Nephron (organoid): ENCODE measurements at regions not wholly inside any gene's neighbourhood (a gene's known extent, or its start where the extent isn't known, plus 50 kb on each side); places are given as distances from the start of the nearest gene placed in this dataset.

Experiments used
- H3K27ac Mint-ChIP-seq, 3 experiments: 2 replicates each; pipeline ENCODE4 v1.8.0; 2020; ENCODE audit warnings: mixed read lengths in 3 of 3, mild to moderate bottlenecking in 2 of 3, moderate library complexity in 1 of 3
- H3K27me3 Mint-ChIP-seq: 2 replicates; pipeline ENCODE4 v1.8.0; 2021; ENCODE audit warnings: low read depth, mild to moderate bottlenecking, moderate library complexity, mixed read lengths
- H3K36me3 Mint-ChIP-seq: 2 replicates; pipeline ENCODE4 v1.8.0; 2020; ENCODE audit warnings: low read depth, mixed read lengths
- H3K4me1 Mint-ChIP-seq: 2 replicates; pipeline ENCODE4 v1.8.0; 2020; ENCODE audit warnings: mixed read lengths
- H3K4me3 Mint-ChIP-seq, 3 experiments: 2 replicates each; pipeline ENCODE4 v1.8.0; 2020; ENCODE audit warnings: mild to moderate bottlenecking in 3 of 3, mixed read lengths in 3 of 3, moderate library complexity in 2 of 3
- H3K9me3 Mint-ChIP-seq: 2 replicates; pipeline ENCODE4 v1.8.0; 2020; ENCODE audit warnings: mixed read lengths
- TF ChIP-seq, protein P1 (sequence below), 3 experiments: fragments of 200-600 bp; sonication (generic); IDR thresholded peaks; one replicate each; pipeline ENCODE4 v1.5.0; 2021; ENCODE audit warnings: antibody characterized with exemption in 3 of 3; ENCODE audit not compliant: unreplicated experiment in 3 of 3

DNA sequence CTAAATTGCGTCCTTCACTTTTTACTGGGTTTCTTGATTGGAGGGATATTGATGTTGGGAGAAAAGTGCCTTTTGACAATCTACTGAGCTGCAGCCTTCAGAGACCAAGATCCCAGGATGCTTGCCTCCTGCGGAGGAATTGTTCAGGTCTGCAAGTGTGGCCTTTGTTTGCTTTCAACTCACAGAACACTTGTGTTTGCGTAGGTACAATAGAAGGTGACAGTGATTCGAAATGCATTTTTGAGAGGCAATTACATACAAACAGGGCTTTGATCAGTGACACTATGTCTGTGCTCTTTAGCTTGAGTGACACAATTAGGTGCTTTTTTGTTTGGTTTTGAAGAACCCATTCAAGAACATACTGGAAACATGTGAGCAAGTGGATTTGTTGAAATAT is 600.6 kb downstream of the QKI start:
- H3K27me3 Mint-ChIP-seq: peaks cover 6% of the 10 kb centered on the region
- H3K36me3 Mint-ChIP-seq: no peaks in the 10 kb centered on the region
- TF ChIP-seq, protein P1, sequence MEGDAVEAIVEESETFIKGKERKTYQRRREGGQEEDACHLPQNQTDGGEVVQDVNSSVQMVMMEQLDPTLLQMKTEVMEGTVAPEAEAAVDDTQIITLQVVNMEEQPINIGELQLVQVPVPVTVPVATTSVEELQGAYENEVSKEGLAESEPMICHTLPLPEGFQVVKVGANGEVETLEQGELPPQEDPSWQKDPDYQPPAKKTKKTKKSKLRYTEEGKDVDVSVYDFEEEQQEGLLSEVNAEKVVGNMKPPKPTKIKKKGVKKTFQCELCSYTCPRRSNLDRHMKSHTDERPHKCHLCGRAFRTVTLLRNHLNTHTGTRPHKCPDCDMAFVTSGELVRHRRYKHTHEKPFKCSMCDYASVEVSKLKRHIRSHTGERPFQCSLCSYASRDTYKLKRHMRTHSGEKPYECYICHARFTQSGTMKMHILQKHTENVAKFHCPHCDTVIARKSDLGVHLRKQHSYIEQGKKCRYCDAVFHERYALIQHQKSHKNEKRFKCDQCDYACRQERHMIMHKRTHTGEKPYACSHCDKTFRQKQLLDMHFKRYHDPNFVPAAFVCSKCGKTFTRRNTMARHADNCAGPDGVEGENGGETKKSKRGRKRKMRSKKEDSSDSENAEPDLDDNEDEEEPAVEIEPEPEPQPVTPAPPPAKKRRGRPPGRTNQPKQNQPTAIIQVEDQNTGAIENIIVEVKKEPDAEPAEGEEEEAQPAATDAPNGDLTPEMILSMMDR (IDR thresholded peaks at IDR 0.05; ENCODE audit: unreplicated experiment in 3 of 3): no peak
- H3K27ac Mint-ChIP-seq: no peak overlapping the region
- H3K4me1 Mint-ChIP-seq: peaks cover 45% of the 10 kb centered on the region
- peaks cover 3% of the 10 kb centered on the region for H3K9me3 Mint-ChIP-seq
- H3K4me3 Mint-ChIP-seq: no peak overlapping the region

DNA sequence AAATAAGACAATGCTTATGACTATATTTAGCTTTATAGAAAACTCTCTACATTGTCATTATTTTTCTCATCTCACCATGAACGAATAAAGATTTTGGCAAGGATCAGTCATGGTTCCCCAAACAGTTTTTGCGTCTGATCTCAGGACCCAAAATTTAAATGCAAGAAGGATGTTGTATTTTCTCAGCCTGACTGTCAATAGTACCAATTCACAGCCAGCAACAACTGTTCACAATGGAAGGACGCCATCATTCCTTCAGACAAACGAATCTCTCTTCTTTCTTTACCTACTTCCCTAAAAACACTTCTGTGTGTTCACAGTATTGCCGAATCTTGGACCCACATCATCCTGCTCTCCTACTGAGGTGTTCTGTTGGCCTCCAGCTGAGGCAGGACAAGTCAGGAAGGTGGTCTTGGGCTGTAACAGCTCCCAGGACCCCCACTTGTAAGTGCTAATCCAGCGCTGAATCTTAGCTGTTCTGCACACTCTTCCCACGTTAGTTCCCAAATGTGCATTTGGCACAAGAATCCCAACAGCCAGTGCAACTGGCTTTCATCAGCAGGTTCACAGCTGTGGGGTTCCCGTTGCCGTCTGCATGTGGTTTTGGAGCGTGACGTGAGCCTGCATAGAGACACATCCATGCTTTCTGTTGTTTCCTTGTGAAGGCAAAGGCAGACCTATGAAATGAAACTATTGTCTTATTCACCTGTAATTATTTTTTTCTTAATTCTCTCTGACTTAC is 600.0 kb downstream of the QKI start:
- peak overlapping the region in 1 of 3 experiments; percentile 3 for H3K4me3 Mint-ChIP-seq
- H3K27me3 Mint-ChIP-seq: peaks cover 6% of the 10 kb centered on the region
- peaks cover 3% of the 10 kb centered on the region for H3K9me3 Mint-ChIP-seq
- H3K4me1 Mint-ChIP-seq: peaks cover 47% of the 10 kb centered on the region
- no peaks in the 10 kb centered on the region for H3K36me3 Mint-ChIP-seq
- peak overlapping the region in 1 of 3 experiments; percentile 31 for H3K27ac Mint-ChIP-seq
- TF ChIP-seq, protein P1 (IDR thresholded peaks at IDR 0.05; ENCODE audit: unreplicated experiment in 3 of 3): no peak

GRCh38 chr6:164013480-164014208 is 599.1 kb downstream of the QKI start:
- TF ChIP-seq, protein P1 (IDR thresholded peaks at IDR 0.05; ENCODE audit: unreplicated experiment in 3 of 3): no peak
- Mint-ChIP-seq H3K27me3 (peaks cover 11% of the 10 kb centered on the region), H3K9me3 (peaks cover 3% of the 10 kb centered on the region), H3K27ac (no peak overlapping the region), H3K4me3 (no peak overlapping the region), H3K4me1 (peaks cover 49% of the 10 kb centered on the region), H3K36me3 (no peaks in the 10 kb centered on the region)

DNA sequence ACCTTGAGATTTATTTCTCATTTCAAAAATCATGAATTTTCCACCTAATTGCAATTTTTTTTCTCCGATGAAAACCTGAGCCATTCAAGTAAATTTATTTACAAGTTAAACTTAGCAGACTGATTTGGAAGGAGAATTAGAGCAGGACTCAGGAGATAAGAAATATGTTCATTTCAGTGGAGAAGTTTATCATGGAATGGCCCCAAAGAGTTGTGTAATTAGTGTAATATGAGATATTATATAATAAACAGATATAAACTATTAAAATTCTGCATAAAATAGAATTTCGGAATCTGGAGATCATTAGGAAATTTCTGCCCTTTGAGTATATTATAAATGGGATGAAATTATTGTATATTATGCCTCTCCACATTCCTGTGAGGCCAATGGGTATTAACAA is 596.8 kb downstream of the QKI start:
- Mint-ChIP-seq H3K27me3 (peaks cover 11% of the 10 kb centered on the region), H3K9me3 (no peaks in the 10 kb centered on the region), H3K36me3 (no peaks in the 10 kb centered on the region)

DNA sequence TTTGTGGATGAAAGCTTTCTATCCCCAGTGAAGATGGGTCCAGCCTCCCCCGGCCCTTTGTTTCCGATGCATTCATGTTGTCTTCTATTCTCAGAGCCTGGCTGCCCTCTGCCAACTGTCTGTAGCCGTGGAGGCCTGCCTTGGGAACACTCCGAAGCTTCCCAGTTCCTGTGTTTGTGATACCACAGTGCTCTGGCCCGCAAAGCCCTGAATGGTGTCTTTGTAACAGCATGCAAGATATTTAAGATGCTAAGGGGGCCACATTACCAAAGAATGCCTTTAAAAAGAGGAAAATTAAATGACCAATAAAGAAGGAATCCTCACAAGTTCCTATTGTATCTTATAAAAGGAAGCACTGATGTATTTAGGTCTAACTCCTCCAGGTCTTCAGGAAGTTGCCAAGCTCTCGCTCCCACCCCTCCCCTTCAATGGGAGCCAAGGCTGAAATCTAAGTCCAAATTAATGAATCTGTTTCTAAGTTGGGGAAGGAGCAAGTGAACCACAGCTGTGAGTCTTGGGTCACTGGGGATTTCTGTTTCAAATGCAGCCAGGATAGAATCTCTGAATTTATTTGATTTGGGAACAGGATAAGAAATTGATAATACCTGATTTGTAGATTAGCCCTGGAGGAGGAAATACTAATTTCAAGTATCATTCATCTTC is 596.1 kb downstream of the QKI start:
- H3K27ac Mint-ChIP-seq: peak overlapping the region in 1 of 3 experiments; percentile 56
- no peaks in the 10 kb centered on the region for H3K9me3 Mint-ChIP-seq
- H3K27me3 Mint-ChIP-seq: peaks cover 5% of the 10 kb centered on the region
- no peak overlapping the region for H3K4me3 Mint-ChIP-seq
- H3K36me3 Mint-ChIP-seq: no peaks in the 10 kb centered on the region
- TF ChIP-seq, protein P1 (IDR thresholded peaks at IDR 0.05; ENCODE audit: unreplicated experiment in 3 of 3): no peak
- H3K4me1 Mint-ChIP-seq: peaks cover 45% of the 10 kb centered on the region

More for the DNA sequence above, 596.8 kb downstream of the QKI start:
- Mint-ChIP-seq H3K4me1 (peaks cover 46% of the 10 kb centered on the region), H3K4me3 (no peak overlapping the region), H3K27ac (peak overlapping the region in 1 of 3 experiments; percentile 56)
- TF ChIP-seq, protein P1 (IDR thresholded peaks at IDR 0.05; ENCODE audit: unreplicated experiment in 3 of 3): no peak
